Esophagus squamous epithelium (tissue), 5 donors: ENCODE measurements at regions not wholly inside any gene's neighbourhood (a gene's known extent, or its start where the extent isn't known, plus 50 kb on each side); places are given as distances from the start of the nearest gene placed in this dataset.

Experiments used
- DNase-seq: peaks from one replicate; lab custom pipeline; 2025; lab: John Stamatoyannopoulos, UW
- H3K27ac ChIP-seq, 4 donors: fragments of 200-600 bp; sonication (generic); one replicate each; pipeline ENCODE4 v1.5.1; 2016 to 2019; ENCODE audit warnings: mild to moderate bottlenecking in 1 of 4
- H3K27me3 ChIP-seq, 4 donors: fragments of 200-600 bp; sonication (generic); 1 replicate in 3 of 4; 2 replicates in 1 of 4; pipeline versions ENCODE4 v1.5.1 to v1.6.0; 2017 to 2021; ENCODE audit warnings: antibody characterized with exemption in 1 of 4
- H3K36me3 ChIP-seq, 3 donors: fragments of 200-600 bp; sonication (generic); one replicate each; pipeline ENCODE4 v1.5.1; 2016 to 2019
- H3K4me1 ChIP-seq, 3 donors: fragments of 200-600 bp; sonication (generic); one replicate each; pipeline ENCODE4 v1.5.1; 2017 to 2019
- H3K4me3 ChIP-seq, 4 donors: fragments of 200-600 bp; sonication (generic); 1 replicate in 3 of 4; 2 replicates in 1 of 4; pipeline ENCODE4 v1.5.1; 2016 to 2019; ENCODE audit warnings: mild to moderate bottlenecking in 2 of 4, moderate library complexity in 1 of 4
- H3K9me3 ChIP-seq, 3 donors: fragments of 200-600 bp; sonication (generic); one replicate each; pipeline ENCODE4 v1.5.1; 2016 to 2019
- POLR2A ChIP-seq, 4 donors: fragments of 450-650 bp; IDR thresholded peaks; one replicate each; pipeline ENCODE4 v1.6.1; 2017; ENCODE audit warnings: antibody characterized with exemption in 4 of 4, mild to moderate bottlenecking in 4 of 4, moderate library complexity in 3 of 4
- WGBS, 2 donors: methylation state at CpG; one replicate each; pipeline ENCODE4 v1.1.5; 2018; 5-methylcytosine and 5-hydroxymethylcytosine counted together
- intact Hi-C: fragments of 100-400 bp; cut with DNase I; formaldehyde crosslinking; loops from one replicate; pipeline ENCODE4 v1.15.0; 2022
- TF ChIP-seq, protein P1 (sequence below), 6 experiments: fragments of 450-650 bp in 4 of 6; fragments of 200-600 bp in 2 of 6; sonication (generic) in 2 of 6; IDR thresholded peaks; one replicate each; pipeline ENCODE4 v1.5.1; 2016 to 2019; ENCODE audit warnings: antibody characterized with exemption in 6 of 6, mild to moderate bottlenecking in 4 of 6, moderate library complexity in 4 of 6
- donor health status: DM: yes; HTN: yes; CAD: no.

DNA sequence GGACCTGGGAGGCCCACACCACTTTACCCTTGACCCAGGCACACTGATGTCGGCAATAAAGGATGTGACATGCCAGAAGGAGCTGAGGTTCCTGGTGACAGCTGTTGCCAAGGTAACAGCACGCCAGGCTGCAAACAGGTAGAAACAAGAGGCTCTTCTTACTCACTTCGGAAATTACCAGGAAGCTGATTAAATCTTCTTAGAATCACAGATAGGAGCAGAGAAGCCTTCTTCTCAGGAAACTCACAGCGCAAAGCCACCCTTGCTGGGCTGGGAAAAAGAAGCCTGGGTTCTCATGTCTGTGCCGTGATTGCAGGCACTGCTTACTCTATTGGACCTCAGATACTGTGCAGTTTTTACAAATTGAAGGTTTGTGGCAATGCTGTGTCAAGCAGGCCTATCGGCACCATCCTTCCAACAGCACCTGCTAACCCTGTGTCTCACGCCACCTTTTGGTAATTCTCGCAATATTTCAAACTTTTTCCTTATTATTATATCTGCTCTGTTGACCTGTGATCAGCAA lies 61.0 kb upstream of the TAF1B start:
- WGBS, 2 donors, result 14 to 37% methylated on average over 8 of the region's 8 CpGs
- no peak overlapping the region for H3K4me3 ChIP-seq
- peak overlapping the region; percentile 40 to 86 (median 80) for H3K27ac ChIP-seq
- H3K36me3 ChIP-seq, result no peaks in the 10 kb centered on the region
- H3K27me3 ChIP-seq, result no peaks in the 10 kb centered on the region
- DNase-seq, result no peak
- peaks cover 19 to 61% (median 36%) of the 10 kb centered on the region in 3 donors for H3K4me1 ChIP-seq
- intact Hi-C loops, result no loop called here
- no peaks in the 10 kb centered on the region for H3K9me3 ChIP-seq
- no peak for TF ChIP-seq POLR2A (IDR thresholded peaks at IDR 0.05)
- TF ChIP-seq, protein P1, sequence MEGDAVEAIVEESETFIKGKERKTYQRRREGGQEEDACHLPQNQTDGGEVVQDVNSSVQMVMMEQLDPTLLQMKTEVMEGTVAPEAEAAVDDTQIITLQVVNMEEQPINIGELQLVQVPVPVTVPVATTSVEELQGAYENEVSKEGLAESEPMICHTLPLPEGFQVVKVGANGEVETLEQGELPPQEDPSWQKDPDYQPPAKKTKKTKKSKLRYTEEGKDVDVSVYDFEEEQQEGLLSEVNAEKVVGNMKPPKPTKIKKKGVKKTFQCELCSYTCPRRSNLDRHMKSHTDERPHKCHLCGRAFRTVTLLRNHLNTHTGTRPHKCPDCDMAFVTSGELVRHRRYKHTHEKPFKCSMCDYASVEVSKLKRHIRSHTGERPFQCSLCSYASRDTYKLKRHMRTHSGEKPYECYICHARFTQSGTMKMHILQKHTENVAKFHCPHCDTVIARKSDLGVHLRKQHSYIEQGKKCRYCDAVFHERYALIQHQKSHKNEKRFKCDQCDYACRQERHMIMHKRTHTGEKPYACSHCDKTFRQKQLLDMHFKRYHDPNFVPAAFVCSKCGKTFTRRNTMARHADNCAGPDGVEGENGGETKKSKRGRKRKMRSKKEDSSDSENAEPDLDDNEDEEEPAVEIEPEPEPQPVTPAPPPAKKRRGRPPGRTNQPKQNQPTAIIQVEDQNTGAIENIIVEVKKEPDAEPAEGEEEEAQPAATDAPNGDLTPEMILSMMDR (IDR thresholded peaks at IDR 0.05), result peak in 1 of 6 experiments; percentile 10

DNA sequence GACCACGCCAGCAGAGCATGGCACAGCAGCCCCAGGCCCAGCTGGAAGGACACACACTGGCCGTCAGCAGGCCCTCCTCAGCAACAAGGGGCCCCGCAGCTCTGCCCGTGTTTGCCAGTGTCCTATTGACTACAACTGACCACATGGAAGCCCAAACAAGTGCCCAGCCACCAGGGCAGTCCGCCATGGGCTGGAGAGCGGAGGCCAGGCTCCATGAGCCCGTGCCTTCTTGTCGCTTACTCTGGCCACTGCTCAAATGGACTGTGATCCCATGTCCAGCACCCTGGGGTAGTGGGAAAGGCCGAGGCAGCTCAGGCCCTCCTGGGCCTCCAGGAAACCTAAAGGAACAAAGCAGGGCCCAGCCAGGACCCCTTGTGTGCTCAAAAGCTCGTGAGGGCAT lies 53.9 kb upstream of the TAF1B start:
- 100% methylated on average over 1 to 6 of the region's 10 CpGs for WGBS, 2 donors
- TF ChIP-seq, protein P1 (IDR thresholded peaks at IDR 0.05), result no peak
- no peak for TF ChIP-seq POLR2A (IDR thresholded peaks at IDR 0.05)
- no peaks in the 10 kb centered on the region for H3K36me3 ChIP-seq
- H3K4me1 ChIP-seq, result peaks cover 0 to 9% (median 0%) of the 10 kb centered on the region in 3 donors
- peaks cover 0 to 6% (median 0%) of the 10 kb centered on the region in 3 donors for H3K9me3 ChIP-seq
- H3K4me3 ChIP-seq, result no peak overlapping the region
- intact Hi-C loops, result no loop called here
- no peak overlapping the region for H3K27ac ChIP-seq
- H3K27me3 ChIP-seq, result no peaks in the 10 kb centered on the region
- DNase-seq, result no peak

DNA sequence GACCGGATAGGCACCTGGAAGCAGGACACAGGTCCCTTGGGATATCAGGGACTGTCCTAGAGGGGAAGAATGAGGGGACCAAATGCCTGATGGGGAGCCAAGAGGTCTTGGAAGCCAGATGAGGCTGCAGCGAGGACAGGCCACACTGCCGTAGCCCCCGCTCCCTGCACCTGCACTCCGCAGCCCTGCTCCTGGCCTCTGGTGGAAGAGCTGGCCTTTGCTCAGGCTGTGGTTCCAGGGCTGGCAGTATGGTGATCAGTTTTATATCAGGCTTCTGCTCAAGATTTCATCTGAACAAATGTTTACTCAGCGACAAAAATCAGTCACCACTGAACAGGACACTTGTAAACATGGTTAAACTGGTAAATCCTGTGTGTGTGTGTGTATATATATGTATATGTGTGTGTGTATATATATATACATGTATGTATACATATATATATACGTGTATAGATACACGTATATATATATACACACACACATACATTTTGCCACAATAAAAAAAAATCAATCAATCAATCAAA lies 52.5 kb upstream of the TAF1B start:
- no peak for TF ChIP-seq POLR2A (IDR thresholded peaks at IDR 0.05)
- TF ChIP-seq, protein P1 (IDR thresholded peaks at IDR 0.05), result no peak
- Histone ChIP-seq H3K4me3 (no peak overlapping the region), H3K27me3 (no peaks in the 10 kb centered on the region), H3K4me1 (peaks cover 0 to 9% (median 0%) of the 10 kb centered on the region in 3 donors), H3K9me3 (peaks cover 0 to 6% (median 0%) of the 10 kb centered on the region in 3 donors), H3K36me3 (no peaks in the 10 kb centered on the region), H3K27ac (no peak overlapping the region)
- intact Hi-C loops, result no loop called here
- WGBS, 2 donors, result 91 to 95% methylated on average over 7 of the region's 8 CpGs
- no peak for DNase-seq

DNA sequence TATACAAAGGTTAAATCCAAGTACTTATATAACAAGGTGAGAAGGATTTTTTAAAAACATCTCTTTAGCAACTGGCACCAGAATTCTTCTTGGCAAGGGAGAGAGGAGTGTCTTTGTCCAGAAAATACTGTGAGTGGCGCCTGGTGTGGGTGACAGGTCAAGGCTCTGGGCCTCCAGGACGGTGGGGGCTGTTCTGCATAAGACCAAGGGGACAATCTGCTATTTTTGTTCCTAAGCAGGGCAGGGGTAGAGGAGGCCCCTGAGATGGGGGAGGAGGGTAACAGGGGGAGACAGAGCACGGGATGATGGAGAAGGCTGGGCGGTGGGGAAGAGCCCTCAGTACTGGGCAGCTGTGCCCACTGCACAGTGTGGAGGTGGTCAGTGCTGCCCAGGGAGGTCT lies 51.6 kb upstream of the TAF1B start:
- TF ChIP-seq POLR2A (IDR thresholded peaks at IDR 0.05), result no peak
- TF ChIP-seq, protein P1 (IDR thresholded peaks at IDR 0.05), result no peak
- intact Hi-C loops, result no loop called here
- H3K9me3 ChIP-seq, result peaks cover 0 to 6% (median 0%) of the 10 kb centered on the region in 3 donors
- H3K27ac ChIP-seq, result no peak overlapping the region
- no peaks in the 10 kb centered on the region for H3K27me3 ChIP-seq
- no peaks in the 10 kb centered on the region for H3K36me3 ChIP-seq
- no peak for DNase-seq
- 69 to 90% methylated on average over 3 to 4 of the region's 4 CpGs for WGBS, 2 donors
- peaks cover 0 to 5% (median 0%) of the 10 kb centered on the region in 3 donors for H3K4me1 ChIP-seq
- no peak overlapping the region for H3K4me3 ChIP-seq

DNA sequence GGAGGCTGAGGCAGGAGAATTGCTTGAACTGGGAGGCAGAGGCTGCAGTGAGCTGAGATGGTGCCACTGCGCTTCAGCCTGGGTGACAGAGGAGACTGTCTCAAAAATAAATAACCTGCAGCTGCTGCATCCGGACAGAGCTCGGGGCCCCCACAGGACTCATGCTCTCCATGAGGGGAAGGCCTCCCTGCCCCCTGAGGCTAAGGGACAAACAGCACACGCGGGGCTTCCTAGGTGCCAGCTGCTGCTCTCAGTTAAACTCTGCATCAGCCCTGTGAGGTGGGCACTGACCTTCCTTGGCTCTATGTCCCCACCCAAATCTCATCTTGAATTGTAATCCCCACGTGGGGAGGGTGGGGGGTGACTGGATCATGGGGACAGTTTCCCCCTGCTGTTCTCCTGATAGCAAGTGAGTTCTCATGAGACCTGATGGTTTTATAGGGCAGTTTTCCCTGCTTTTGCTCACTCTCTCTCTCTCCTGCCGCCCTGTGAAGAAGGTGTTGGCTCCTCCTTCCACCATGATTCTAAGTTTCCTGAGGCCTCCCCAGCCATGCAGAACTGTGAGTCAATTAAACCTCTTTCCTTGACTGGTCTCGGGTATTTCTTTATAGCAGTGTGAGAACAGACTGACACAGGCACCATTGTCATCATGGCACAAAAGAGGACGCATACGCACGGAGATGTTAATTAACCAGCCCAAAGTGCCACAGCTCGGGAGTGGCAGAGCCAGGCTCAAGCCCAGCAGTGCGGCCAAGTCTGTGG lies 49.9 kb upstream of the TAF1B start:
- 70 to 94% methylated on average over 6 to 8 of the region's 13 CpGs for WGBS, 2 donors
- H3K27ac ChIP-seq, result no peak overlapping the region
- peaks cover 0 to 1% (median 0%) of the 10 kb centered on the region in 3 donors for H3K9me3 ChIP-seq
- TF ChIP-seq, protein P1 (IDR thresholded peaks at IDR 0.05), result no peak
- TF ChIP-seq POLR2A (IDR thresholded peaks at IDR 0.05), result no peak
- no peak for DNase-seq
- no peak overlapping the region for H3K4me3 ChIP-seq
- intact Hi-C loops, result no loop called here
- H3K36me3 ChIP-seq, result no peaks in the 10 kb centered on the region
- H3K27me3 ChIP-seq, result no peaks in the 10 kb centered on the region
- H3K4me1 ChIP-seq, result peaks cover 7 to 20% (median 9%) of the 10 kb centered on the region in 3 donors
